ENCODE measurements at regions not wholly inside any gene's neighbourhood (a gene's known extent, or its start where the extent isn't known, plus 50 kb on each side); places are given as distances from the start of the nearest gene placed in this dataset.

DNA sequence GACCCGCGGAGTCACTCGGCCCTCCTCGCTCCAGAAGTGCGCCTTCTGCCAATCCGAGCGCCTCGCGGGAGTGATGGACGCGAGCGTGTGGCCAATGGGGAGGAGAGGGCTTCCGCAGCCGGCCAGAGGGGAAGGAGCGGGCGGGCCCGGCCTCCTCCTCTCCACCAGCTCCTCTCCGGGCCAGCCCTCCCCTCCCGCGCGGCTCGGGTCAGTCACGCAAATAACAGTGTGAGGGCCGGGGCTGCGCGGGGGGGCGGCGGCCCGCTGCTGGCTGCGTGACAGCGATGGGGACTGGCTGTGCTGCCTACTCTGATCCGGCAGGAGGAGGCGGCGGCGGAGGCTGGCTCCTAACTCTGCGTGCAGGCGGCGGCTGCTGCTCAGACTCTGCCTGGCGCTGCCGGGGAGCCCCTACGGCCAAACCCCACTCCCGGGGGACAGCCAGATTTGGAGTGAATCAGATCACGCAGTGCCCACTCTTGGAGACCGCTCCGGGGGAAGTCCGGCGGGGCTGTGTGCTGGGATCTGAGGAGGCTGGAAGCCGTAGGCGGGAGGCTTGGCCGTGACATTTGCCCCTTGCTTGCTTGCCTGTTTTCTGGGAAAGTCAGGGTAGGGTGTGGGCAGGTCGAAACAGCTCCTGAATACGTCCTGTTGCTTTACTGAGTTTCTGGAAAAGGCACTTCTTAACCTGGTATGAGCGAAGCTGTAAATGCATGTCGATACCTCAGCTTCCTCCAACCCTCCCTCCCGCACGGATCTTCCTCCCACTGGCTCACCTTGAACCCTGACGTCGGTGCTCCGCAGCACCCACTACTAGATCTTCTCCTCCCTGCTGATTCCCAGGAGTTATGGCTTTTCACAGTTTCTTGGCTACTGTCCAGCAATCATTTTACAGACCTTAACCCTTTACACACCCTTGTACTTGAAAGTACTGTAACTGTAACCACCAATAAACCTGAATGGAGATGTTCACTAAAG lies 97.9 kb upstream of the SERTAD2 start:
- DNase-seq (ENCODE audit: low spot score): peak; percentile 28
- Histone ChIP-seq H3K79me2 (ENCODE audit: insufficient read depth, low read length) (peaks cover 9% of the 10 kb centered on the region), H3K9ac (ENCODE audit: insufficient read depth, low read depth, low read length) (peak overlapping the region; percentile 79), H2AFZ (ENCODE audit: low read length) (peak overlapping the region; percentile 66), H3K36me3 (replicated peaks in 1 of 2; ENCODE audit: control insufficient read depth in 1 of 2, insufficient read depth in 2 of 2, low read length in 2 of 2) (no peaks in the 10 kb centered on the region), H3K9me3 (ENCODE audit: low read length) (no peaks in the 10 kb centered on the region), H3K27me3 (ENCODE audit: control insufficient read depth in 1 of 2, insufficient read depth in 2 of 2, low read length in 2 of 2) (no peaks in the 10 kb centered on the region; a peak in 1 of 5 replicates), H3K27ac (ENCODE audit: extremely low read length, insufficient read depth, low read length) (peak overlapping the region; percentile 80), H3K4me1 (ENCODE audit: insufficient read depth, low read length) (peaks cover 40% of the 10 kb centered on the region), H4K20me1 (ENCODE audit: insufficient read depth, low read length) (no peaks in the 10 kb centered on the region), H3K4me3 (replicated peaks in 1 of 3; ENCODE audit: insufficient read depth in 1 of 3, low read depth in 2 of 3, low read length in 3 of 3) (peak overlapping the region; percentile 68 to 98 (median 96)), H3K4me2 (ENCODE audit: low read depth, low read length) (peak overlapping the region; percentile 92)
- peak; percentile 18 for FAIRE-seq
- ATAC-seq: peak; percentile 94
- CTCF ChIA-PET (ENCODE audit: low intra/inter-chr PET ratio, low total read pairs): interaction anchor here (1.0 kb wide), 1 partner anchor 105 kb away, joined by 3 read pairs; no protein-coding TSS in a partner anchor
- WGBS (ENCODE audit: low lambda C conversion rate): 2% methylated on average over 46 of the region's 59 CpGs
- in situ Hi-C loops (cut with HindIII; ENCODE audit: extremely low pct_ligation_motif_present, low pct_unique_long_range_greater_than_20kb): loop anchor here (5.0 kb wide), 1 partner anchor 99 kb away; the partner anchor contains the start of gene SERTAD2
- BruUV-seq (replicated peaks): TSS peak; percentile 74
- intact Hi-C loops (cut with micrococcal nuclease; ENCODE audit: unreplicated experiment): loop anchor here (1.0 to 5.0 kb wide), 5 partner anchors 21 to 229 kb away; partner anchors contain the start of gene AFTPH
- POLR2A ChIA-PET: interaction anchor here (0.5 to 5.6 kb wide), 38 partner anchors 8 to 648 kb away, joined by 3 to 282 read pairs (median 4); partner anchors contain the start of genes AFTPH, CEP68, RAB1A and SERTAD2
- no peak for TF ChIP-seq FOXA1 (IDR thresholded peaks at IDR 0.05)
- TF ChIP-seq FOXA1 (CRISPR knock-in tag; IDR thresholded peaks at IDR 0.05): peak; percentile 34; the same call in 1 of the 2 replicates
- TF ChIP-seq ZNF598 (CRISPR knock-in tag; IDR thresholded peaks at IDR 0.05; ENCODE audit: borderline replicate concordance): no peak
- TF ChIP-seq XBP1 (CRISPR knock-in tag; IDR thresholded peaks at IDR 0.05): no peak
- TF ChIP-seq PLRG1 (conservative IDR thresholded peaks at IDR 0.05): no peak
- no peak for TF ChIP-seq ADNP (CRISPR knock-in tag; IDR thresholded peaks at IDR 0.05)
- no peak for TF ChIP-seq TCF7 (IDR thresholded peaks at IDR 0.05; ENCODE audit: low read depth)
- peak; percentile 76; the same call in 1 of the 2 replicates for TF ChIP-seq ZNF572 (CRISPR knock-in tag; IDR thresholded peaks at IDR 0.05)
- TF ChIP-seq, protein P1, sequence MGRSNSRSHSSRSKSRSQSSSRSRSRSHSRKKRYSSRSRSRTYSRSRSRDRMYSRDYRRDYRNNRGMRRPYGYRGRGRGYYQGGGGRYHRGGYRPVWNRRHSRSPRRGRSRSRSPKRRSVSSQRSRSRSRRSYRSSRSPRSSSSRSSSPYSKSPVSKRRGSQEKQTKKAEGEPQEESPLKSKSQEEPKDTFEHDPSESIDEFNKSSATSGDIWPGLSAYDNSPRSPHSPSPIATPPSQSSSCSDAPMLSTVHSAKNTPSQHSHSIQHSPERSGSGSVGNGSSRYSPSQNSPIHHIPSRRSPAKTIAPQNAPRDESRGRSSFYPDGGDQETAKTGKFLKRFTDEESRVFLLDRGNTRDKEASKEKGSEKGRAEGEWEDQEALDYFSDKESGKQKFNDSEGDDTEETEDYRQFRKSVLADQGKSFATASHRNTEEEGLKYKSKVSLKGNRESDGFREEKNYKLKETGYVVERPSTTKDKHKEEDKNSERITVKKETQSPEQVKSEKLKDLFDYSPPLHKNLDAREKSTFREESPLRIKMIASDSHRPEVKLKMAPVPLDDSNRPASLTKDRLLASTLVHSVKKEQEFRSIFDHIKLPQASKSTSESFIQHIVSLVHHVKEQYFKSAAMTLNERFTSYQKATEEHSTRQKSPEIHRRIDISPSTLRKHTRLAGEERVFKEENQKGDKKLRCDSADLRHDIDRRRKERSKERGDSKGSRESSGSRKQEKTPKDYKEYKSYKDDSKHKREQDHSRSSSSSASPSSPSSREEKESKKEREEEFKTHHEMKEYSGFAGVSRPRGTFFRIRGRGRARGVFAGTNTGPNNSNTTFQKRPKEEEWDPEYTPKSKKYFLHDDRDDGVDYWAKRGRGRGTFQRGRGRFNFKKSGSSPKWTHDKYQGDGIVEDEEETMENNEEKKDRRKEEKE (IDR thresholded peaks at IDR 0.05): no peak
- TF ChIP-seq, protein P2, sequence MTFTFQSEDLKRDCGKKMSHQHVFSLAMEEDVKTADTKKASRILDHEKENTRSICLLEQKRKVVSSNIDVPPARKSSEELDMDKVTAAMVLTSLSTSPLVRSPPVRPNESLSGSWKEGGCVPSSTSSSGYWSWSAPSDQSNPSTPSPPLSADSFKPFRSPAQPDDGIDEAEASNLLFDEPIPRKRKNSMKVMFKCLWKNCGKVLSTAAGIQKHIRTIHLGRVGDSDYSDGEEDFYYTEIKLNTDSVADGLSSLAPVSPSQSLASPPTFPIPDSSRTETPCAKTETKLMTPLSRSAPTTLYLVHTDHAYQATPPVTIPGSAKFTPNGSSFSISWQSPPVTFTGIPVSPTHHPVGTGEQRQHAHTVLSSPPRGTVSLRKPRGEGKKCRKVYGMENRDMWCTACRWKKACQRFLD (CRISPR knock-in tag; IDR thresholded peaks at IDR 0.05; ENCODE audit: borderline replicate concordance): peak; percentile 77; the same call in 1 of the 2 replicates
- TF ChIP-seq, protein P3, sequence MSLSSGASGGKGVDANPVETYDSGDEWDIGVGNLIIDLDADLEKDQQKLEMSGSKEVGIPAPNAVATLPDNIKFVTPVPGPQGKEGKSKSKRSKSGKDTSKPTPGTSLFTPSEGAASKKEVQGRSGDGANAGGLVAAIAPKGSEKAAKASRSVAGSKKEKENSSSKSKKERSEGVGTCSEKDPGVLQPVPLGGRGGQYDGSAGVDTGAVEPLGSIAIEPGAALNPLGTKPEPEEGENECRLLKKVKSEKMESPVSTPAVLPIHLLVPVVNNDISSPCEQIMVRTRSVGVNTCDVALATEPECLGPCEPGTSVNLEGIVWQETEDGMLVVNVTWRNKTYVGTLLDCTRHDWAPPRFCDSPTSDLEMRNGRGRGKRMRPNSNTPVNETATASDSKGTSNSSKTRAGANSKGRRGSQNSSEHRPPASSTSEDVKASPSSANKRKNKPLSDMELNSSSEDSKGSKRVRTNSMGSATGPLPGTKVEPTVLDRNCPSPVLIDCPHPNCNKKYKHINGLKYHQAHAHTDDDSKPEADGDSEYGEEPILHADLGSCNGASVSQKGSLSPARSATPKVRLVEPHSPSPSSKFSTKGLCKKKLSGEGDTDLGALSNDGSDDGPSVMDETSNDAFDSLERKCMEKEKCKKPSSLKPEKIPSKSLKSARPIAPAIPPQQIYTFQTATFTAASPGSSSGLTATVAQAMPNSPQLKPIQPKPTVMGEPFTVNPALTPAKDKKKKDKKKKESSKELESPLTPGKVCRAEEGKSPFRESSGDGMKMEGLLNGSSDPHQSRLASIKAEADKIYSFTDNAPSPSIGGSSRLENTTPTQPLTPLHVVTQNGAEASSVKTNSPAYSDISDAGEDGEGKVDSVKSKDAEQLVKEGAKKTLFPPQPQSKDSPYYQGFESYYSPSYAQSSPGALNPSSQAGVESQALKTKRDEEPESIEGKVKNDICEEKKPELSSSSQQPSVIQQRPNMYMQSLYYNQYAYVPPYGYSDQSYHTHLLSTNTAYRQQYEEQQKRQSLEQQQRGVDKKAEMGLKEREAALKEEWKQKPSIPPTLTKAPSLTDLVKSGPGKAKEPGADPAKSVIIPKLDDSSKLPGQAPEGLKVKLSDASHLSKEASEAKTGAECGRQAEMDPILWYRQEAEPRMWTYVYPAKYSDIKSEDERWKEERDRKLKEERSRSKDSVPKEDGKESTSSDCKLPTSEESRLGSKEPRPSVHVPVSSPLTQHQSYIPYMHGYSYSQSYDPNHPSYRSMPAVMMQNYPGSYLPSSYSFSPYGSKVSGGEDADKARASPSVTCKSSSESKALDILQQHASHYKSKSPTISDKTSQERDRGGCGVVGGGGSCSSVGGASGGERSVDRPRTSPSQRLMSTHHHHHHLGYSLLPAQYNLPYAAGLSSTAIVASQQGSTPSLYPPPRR (CRISPR knock-in tag; IDR thresholded peaks at IDR 0.05; ENCODE audit: borderline replicate concordance): 0 out of 2 replicates have a peak, but pooled peaks have one; percentile 56

Measured in HepG2 (cell line).